ENCODE measurements at regions not wholly inside any gene's neighbourhood (a gene's known extent, or its start where the extent isn't known, plus 50 kb on each side); places are given as distances from the start of the nearest gene placed in this dataset.

DNA sequence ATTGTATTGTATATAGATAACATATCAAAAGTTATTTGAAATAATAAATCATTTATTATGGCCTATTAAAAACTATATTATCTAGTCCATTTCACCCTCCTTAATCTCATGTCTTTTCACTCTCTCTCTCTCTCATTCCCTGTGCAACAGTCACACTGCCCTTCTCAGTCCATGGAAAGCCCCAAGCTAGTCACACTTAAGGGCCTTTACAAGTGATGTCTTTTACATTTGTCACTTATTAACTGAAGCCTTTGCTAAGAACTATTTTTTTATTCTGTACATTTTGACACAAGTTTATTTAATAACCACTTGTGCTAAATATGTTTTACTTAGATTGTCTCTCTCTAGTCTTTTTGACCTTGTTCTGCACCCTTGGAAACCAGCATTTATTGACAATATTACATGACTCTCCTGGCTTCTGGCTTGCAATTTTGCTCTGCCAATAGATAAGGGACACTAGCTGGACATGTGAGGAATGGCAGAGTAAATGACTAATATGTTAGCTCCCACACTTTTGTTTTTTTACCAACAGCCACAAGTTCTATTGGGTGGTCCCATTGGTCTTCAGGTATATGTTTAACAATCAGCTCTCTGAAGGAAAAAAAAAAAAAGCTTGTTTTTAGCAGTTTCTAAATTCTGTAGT is 706.8 kb upstream of the POT1 start:
- TF ChIP-seq, protein P1, sequence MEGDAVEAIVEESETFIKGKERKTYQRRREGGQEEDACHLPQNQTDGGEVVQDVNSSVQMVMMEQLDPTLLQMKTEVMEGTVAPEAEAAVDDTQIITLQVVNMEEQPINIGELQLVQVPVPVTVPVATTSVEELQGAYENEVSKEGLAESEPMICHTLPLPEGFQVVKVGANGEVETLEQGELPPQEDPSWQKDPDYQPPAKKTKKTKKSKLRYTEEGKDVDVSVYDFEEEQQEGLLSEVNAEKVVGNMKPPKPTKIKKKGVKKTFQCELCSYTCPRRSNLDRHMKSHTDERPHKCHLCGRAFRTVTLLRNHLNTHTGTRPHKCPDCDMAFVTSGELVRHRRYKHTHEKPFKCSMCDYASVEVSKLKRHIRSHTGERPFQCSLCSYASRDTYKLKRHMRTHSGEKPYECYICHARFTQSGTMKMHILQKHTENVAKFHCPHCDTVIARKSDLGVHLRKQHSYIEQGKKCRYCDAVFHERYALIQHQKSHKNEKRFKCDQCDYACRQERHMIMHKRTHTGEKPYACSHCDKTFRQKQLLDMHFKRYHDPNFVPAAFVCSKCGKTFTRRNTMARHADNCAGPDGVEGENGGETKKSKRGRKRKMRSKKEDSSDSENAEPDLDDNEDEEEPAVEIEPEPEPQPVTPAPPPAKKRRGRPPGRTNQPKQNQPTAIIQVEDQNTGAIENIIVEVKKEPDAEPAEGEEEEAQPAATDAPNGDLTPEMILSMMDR (conservative IDR thresholded peaks at IDR 0.05; ENCODE audit: low read depth in 2 of 2) = no peak
- TF ChIP-seq ETS1 (IDR thresholded peaks at IDR 0.05) (no peak), CREB1 (CRISPR knock-in tag; IDR thresholded peaks at IDR 0.05; ENCODE audit: low read depth) (no peak)
- TF ChIP-seq, protein P2, sequence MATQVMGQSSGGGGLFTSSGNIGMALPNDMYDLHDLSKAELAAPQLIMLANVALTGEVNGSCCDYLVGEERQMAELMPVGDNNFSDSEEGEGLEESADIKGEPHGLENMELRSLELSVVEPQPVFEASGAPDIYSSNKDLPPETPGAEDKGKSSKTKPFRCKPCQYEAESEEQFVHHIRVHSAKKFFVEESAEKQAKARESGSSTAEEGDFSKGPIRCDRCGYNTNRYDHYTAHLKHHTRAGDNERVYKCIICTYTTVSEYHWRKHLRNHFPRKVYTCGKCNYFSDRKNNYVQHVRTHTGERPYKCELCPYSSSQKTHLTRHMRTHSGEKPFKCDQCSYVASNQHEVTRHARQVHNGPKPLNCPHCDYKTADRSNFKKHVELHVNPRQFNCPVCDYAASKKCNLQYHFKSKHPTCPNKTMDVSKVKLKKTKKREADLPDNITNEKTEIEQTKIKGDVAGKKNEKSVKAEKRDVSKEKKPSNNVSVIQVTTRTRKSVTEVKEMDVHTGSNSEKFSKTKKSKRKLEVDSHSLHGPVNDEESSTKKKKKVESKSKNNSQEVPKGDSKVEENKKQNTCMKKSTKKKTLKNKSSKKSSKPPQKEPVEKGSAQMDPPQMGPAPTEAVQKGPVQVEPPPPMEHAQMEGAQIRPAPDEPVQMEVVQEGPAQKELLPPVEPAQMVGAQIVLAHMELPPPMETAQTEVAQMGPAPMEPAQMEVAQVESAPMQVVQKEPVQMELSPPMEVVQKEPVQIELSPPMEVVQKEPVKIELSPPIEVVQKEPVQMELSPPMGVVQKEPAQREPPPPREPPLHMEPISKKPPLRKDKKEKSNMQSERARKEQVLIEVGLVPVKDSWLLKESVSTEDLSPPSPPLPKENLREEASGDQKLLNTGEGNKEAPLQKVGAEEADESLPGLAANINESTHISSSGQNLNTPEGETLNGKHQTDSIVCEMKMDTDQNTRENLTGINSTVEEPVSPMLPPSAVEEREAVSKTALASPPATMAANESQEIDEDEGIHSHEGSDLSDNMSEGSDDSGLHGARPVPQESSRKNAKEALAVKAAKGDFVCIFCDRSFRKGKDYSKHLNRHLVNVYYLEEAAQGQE (IDR thresholded peaks at IDR 0.05; ENCODE audit: unreplicated experiment) = no peak

Measured in GM23338 (cell line).